ENCODE measurements at regions not wholly inside any gene's neighbourhood (a gene's known extent, or its start where the extent isn't known, plus 50 kb on each side); places are given as distances from the start of the nearest gene placed in this dataset.

DNA sequence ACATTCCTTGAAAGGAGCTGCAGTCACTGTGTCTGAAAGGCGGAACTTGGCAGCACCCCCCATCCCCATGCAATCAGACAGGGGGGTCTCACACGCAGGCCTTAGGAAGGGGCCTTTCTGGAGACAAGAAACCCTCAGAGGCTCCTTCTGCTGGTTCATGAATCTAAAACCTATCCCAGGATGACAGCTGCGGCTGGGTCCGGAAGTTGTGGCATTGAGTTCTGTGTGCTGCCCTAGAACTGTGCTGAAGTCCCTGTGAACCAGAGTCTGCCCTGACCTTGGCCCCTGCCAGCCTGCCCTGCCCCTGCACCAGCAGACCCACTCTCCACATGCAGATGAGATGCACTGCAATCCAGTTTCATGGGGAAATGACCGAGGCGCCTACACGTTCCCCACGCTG lies 268.0 kb downstream of the CTTN start:
- no peak overlapping the region for H3K4me3 Mint-ChIP-seq
- H3K27me3 Mint-ChIP-seq: peaks cover 40% of the 10 kb centered on the region
- no peak overlapping the region for H3K27ac Mint-ChIP-seq
- no peaks in the 10 kb centered on the region for H3K4me1 Mint-ChIP-seq (ENCODE audit: low read depth)
- intact Hi-C loops (cut with micrococcal nuclease): no loop called here
- H3K9me3 Mint-ChIP-seq: no peaks in the 10 kb centered on the region
- H3K36me3 Mint-ChIP-seq (ENCODE audit: low read depth): no peaks in the 10 kb centered on the region

DNA sequence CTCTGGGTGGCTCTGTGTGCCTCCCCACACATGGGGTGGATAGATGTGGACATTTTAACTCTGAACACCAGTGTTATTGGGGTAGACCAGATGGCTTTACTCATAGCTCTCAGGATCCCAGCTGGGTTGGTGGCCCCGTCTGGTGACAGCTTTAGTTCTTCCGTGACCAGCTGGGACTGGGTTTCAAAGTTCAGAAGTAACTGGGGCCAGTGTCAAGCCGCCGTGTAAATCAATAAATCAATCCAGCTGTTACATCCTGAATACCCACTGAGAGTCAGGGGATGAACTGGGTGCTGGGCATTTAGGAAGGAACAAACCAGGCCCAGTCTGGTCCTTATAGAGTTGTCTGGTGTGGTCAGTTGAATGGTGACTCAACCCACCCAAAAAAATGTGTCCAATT lies 269.4 kb downstream of the CTTN start:
- peaks cover 36% of the 10 kb centered on the region for H3K27me3 Mint-ChIP-seq

DNA sequence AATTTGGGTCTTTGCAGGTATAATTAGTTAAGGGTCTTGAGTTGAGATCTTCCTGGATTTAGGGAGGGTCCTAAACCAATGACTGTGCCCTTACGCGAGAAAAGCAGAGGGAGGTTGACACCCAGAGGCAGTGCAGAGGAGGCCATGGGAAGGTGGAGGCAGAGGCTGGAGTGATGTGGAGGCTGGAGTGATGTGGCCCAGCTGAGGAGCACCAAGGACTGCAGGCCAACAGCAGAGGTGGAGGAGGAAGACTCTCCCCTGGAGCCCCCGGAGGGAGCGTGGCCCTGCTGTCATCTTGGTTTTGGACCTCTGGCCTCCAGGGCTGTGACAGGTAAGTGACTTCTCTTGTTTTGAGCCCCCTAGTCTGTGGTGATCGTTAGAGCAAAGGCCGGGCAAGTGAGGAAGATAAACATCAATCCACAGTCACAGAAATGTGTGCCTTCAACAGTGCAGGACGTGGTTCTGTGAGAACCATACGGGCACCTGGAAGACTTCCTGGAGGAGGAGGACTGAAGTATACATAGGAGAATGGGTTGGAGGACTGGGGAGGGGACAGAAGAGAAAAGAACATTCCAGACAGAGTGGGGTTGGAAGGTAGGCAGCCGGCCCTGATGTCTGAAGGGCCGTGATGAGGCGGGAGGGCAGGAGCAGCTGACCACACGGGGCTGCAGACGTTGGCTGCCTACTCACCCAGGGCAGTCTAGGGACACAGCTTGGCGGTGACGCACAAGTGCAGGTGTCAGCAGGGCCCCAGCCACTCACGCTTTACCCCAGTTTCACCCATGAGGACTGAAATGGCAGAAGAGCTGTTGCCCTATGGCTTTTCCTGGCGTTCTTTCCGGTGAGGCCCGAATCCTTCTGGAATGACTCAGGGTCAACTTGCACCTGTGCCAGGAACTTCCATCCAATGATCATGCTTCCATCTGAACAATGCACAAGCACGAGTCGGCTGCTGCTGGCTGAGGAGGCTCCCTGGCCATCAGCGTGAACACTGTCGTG lies 270.2 kb downstream of the CTTN start:
- peaks cover 28% of the 10 kb centered on the region for H3K27me3 Mint-ChIP-seq
- no peaks in the 10 kb centered on the region for H3K4me1 Mint-ChIP-seq (ENCODE audit: low read depth)
- no peak overlapping the region for H3K27ac Mint-ChIP-seq
- no peaks in the 10 kb centered on the region for H3K9me3 Mint-ChIP-seq
- no peaks in the 10 kb centered on the region for H3K36me3 Mint-ChIP-seq (ENCODE audit: low read depth)
- H3K4me3 Mint-ChIP-seq: no peak overlapping the region
- intact Hi-C loops (cut with micrococcal nuclease): no loop called here

More for the DNA sequence above, 269.4 kb downstream of the CTTN start:
- H3K4me1 Mint-ChIP-seq (ENCODE audit: low read depth): no peaks in the 10 kb centered on the region
- no peak overlapping the region for H3K4me3 Mint-ChIP-seq
- intact Hi-C loops (cut with micrococcal nuclease): no loop called here
- no peaks in the 10 kb centered on the region for H3K9me3 Mint-ChIP-seq
- H3K27ac Mint-ChIP-seq: no peak overlapping the region
- H3K36me3 Mint-ChIP-seq (ENCODE audit: low read depth): no peaks in the 10 kb centered on the region

DNA sequence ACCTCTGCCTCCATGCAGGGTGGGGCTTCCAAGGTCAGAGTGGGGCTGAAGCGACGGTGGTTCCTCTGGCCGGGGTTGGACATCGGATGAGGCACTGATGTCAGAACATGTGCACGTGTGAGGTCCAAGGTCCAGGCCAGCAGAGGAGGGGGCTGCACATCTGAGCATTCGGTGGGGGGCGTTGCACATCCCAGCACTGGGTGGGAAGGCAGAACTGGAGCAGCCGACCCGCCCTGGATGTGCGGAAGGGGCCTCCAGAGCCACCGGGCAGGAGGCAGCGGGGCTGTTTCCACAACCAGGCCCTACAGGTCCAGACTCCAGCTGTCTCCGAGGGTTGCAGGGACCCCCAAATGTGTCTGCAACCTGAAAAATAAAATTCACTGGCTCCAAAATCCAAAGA lies 271.0 kb downstream of the CTTN start:
- H3K36me3 Mint-ChIP-seq (ENCODE audit: low read depth): no peaks in the 10 kb centered on the region
- no peaks in the 10 kb centered on the region for H3K9me3 Mint-ChIP-seq
- intact Hi-C loops (cut with micrococcal nuclease): no loop called here
- peaks cover 22% of the 10 kb centered on the region for H3K27me3 Mint-ChIP-seq
- no peak overlapping the region for H3K4me3 Mint-ChIP-seq
- no peaks in the 10 kb centered on the region for H3K4me1 Mint-ChIP-seq (ENCODE audit: low read depth)
- H3K27ac Mint-ChIP-seq: no peak overlapping the region

DNA sequence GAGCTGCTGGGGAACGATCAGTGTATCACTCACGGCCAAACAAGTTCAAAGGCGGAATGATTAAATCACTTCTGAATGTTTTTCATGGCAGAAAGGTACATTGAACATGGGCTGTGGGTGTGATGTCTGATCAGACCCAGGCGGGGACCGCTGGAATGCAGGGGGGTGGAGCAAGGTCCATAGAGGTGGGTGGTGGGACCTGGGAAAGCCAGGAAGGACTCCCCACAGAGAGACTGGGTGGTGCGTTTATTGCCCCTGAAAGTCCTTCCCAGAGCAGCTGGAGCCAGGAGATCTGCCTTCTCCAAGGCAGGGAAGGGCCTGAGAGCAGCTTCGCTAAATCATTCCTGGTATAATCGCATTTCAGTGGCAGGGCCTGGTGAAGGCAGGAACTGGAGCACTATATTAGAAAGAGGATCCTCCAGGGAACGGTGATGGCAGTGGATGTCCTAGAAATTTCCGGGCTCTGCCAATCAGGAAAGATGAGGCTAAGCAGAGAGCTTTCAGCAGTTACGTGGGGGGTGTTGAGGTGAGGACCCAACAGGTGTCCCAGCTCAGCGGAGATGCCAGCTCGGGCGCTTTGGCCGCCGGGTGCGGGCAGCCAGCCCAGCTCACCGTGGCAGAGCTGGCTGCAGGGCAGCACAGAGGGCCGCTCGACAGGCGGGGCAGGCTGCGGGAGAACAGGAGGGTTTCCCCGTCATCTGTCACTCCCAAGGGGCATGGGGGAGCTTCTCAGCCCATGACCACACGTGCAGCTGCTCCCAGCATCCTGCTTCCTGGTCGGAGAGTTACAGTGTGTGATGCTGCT lies 271.7 kb downstream of the CTTN start:
- Mint-ChIP-seq H3K36me3 (ENCODE audit: low read depth) (no peaks in the 10 kb centered on the region), H3K4me1 (ENCODE audit: low read depth) (no peaks in the 10 kb centered on the region), H3K27me3 (peaks cover 14% of the 10 kb centered on the region), H3K27ac (no peak overlapping the region), H3K9me3 (no peaks in the 10 kb centered on the region), H3K4me3 (no peak overlapping the region)
- intact Hi-C loops (cut with micrococcal nuclease): no loop called here

DNA sequence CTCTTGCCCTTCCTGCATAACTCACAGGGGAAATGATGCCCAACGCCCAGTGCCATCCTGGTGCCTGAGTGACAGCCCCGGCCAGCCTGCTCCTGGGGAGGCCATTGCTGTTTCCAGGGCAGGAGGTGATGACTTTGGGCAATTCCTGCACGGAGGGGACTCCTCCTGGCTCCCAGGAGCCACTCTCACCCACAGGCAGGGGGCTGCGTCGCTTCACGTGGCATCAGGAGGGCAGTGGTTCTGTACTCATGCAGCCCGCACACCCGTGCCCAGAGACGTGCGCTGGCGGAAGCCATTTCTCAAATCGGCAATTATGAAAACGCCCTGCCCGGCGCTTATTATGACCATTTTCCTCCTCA lies 272.3 kb downstream of the CTTN start:
- H3K9me3 Mint-ChIP-seq: no peaks in the 10 kb centered on the region
- H3K4me3 Mint-ChIP-seq: no peak overlapping the region
- no peak overlapping the region for H3K27ac Mint-ChIP-seq
- H3K36me3 Mint-ChIP-seq (ENCODE audit: low read depth): no peaks in the 10 kb centered on the region
- intact Hi-C loops (cut with micrococcal nuclease): no loop called here
- H3K27me3 Mint-ChIP-seq: peaks cover 13% of the 10 kb centered on the region
- no peaks in the 10 kb centered on the region for H3K4me1 Mint-ChIP-seq (ENCODE audit: low read depth)

DNA sequence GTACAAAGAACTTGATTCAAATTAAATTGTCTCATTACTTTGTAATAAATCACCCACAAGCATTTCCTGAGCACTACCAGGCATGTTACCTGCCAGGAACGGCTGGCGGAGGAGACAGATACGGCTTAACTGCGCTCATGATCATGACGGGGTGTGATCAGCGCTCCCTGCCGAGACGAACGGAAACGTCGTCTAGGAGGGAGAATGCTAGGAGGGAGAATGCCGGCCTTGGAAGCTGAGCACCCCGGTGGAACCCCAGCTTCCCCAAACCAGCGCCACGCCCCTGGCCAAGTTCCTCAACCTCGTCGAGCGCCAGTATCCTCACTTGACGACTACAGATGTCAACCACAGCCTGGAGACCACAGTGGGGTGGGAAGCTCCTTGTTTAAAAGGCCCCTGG lies 272.8 kb downstream of the CTTN start:
- intact Hi-C loops (cut with micrococcal nuclease): no loop called here

DNA sequence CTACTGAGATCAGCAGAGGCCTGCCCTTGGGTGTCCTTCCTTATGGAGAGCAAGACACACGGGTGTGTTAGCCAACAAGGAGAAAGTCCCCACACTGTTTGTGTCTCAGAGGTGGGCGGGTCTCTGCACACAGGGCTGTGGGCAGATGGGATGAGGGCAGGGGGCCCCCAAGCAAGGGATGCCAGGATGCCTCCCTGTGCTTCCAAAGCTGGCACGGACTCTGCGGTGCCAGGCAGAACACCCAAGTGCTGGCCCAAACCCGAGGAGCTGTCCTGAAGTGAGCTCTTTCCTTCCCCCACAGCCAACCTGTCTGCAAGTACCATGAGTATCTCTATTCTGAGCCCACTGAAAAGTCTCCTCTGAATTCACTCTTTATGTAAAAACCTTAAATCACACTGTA lies 273.3 kb downstream of the CTTN start:
- intact Hi-C loops (cut with micrococcal nuclease): no loop called here

More for the DNA sequence above, 272.8 kb downstream of the CTTN start:
- no peaks in the 10 kb centered on the region for H3K4me1 Mint-ChIP-seq (ENCODE audit: low read depth)
- H3K4me3 Mint-ChIP-seq: no peak overlapping the region
- no peaks in the 10 kb centered on the region for H3K9me3 Mint-ChIP-seq
- H3K27ac Mint-ChIP-seq: no peak overlapping the region
- peaks cover 13% of the 10 kb centered on the region for H3K27me3 Mint-ChIP-seq
- H3K36me3 Mint-ChIP-seq (ENCODE audit: low read depth): no peaks in the 10 kb centered on the region

DNA sequence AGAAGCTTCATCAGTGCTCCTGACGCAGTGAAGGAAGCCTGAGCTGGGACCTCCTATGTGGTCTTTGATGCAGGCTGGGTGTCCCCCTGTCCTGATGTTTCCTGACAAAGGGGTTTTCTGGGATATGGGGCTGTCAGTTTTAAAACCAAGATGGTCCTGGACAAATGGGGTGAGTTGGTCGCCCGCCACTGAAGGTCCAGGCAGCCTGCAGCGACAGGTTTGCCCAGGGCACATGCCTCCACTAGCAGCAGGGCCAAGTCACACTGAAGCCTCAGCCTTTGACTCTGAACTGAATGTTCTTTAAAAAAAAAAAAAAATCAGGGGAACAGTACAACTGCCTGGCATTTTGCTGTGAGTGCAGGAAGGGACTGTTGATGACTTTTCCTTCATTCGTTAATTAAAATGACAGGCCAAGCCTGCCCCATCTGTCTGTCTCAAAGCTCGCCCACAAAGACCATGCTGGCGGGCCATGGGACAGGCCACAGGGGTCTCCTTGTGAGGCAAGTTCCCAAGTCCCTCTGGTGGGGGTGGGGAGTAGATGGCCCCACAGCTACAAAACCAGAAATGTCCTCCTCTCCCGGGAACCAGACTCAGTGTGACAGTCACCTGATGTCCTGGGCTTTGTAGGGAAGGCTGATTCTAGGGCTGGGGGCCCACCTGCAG lies 274.8 kb downstream of the CTTN start:
- Mint-ChIP-seq H3K4me3 (no peak overlapping the region), H3K9me3 (no peaks in the 10 kb centered on the region), H3K4me1 (ENCODE audit: low read depth) (no peaks in the 10 kb centered on the region), H3K27me3 (peaks cover 11% of the 10 kb centered on the region), H3K27ac (no peak overlapping the region), H3K36me3 (ENCODE audit: low read depth) (no peaks in the 10 kb centered on the region)
- intact Hi-C loops (cut with micrococcal nuclease): no loop called here

More for the DNA sequence above, 273.3 kb downstream of the CTTN start:
- H3K4me3 Mint-ChIP-seq: no peak overlapping the region
- no peaks in the 10 kb centered on the region for H3K9me3 Mint-ChIP-seq
- H3K27me3 Mint-ChIP-seq: peaks cover 12% of the 10 kb centered on the region
- no peaks in the 10 kb centered on the region for H3K36me3 Mint-ChIP-seq (ENCODE audit: low read depth)
- H3K27ac Mint-ChIP-seq: no peak overlapping the region
- no peaks in the 10 kb centered on the region for H3K4me1 Mint-ChIP-seq (ENCODE audit: low read depth)

DNA sequence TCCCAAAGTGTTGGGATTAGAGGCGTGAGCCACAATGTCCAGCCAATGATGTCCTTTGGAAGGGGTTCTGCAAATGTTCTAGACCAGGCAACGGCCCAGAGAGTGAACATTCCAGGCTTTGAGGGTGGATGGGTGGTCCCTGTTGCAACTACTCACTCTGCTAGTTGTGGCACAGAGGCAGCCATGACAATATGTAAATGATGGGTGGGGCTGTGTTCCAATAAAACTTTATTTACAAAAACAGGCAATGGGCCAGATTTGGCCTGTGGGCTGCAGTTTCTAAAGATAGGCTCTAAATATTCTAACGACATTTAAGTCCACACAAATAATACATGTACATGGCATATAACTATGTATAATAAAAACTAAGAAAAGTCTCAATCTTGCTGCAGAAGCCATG lies 276.3 kb downstream of the CTTN start:
- Mint-ChIP-seq H3K27ac (no peak overlapping the region), H3K4me1 (ENCODE audit: low read depth) (no peaks in the 10 kb centered on the region), H3K27me3 (peaks cover 11% of the 10 kb centered on the region), H3K4me3 (no peak overlapping the region), H3K36me3 (ENCODE audit: low read depth) (no peaks in the 10 kb centered on the region), H3K9me3 (no peaks in the 10 kb centered on the region)
- intact Hi-C loops (cut with micrococcal nuclease): no loop called here

DNA sequence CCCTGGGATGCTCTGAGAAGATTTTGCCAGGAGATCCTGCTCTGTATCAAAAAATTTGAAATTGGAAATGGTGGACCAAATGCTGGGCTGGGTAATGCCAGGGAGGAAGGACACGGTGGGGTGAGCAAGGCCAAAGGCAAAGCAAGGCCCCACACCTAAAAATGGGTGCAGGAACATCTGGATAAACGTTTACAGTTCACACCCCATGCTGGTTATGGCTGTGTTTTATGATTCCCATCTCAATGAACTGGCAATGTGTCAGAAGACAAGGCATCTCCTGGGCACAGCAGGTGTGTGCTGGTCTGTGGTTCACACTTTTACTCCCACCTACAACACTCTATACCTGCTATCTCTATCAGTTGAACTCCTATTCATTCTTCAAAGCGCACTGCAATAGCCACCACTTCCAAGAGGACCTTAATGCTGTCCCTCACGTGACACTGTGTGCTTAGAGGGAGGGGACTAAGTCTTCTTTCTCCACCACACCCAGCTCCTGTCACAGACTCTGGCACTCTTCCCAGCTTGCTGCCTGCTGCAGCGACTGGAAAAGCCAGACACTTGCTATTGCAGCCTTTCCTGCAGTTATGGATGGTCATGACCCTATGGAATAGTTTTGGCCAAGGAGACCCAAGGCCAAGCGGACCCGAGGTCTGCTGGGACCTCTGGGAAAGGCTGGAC lies 277.5 kb downstream of the CTTN start:
- intact Hi-C loops (cut with micrococcal nuclease): no loop called here
- Mint-ChIP-seq H3K4me3 (no peak overlapping the region), H3K9me3 (no peaks in the 10 kb centered on the region), H3K4me1 (ENCODE audit: low read depth) (no peaks in the 10 kb centered on the region), H3K27ac (no peak overlapping the region), H3K36me3 (ENCODE audit: low read depth) (no peaks in the 10 kb centered on the region), H3K27me3 (peaks cover 11% of the 10 kb centered on the region)

DNA sequence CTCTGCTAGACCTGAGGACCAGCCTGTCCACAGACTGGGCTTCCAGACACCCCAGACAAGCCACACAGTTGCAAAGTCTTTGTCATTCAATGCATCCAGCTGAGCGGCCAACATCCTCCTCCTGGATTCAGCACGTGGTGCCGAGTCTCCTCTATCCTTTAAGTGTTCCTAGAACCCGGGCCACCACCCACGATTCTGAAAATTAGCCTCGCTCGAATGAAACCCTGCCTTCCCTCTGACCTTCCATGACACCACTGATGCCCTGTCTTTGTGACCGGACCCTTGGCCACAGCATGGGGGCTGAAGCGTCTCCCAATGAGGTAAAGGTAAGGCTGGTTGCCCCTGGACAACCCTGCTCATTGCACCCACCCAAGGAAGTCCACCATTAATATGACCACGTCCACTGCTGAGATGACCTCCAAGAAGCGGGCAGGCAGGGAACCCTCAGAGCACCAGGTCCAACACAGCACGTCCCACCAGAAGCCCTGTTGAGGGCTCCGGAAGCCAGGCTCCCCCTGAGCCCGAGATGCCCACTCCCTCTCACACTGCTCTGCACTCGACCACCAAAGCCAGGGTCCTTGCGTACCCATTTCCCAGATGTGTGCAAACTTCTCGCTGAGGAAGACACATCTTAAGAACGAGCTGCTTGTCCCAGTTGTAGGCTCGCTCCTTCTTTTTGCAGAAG lies 279.0 kb downstream of the CTTN start:
- H3K4me3 Mint-ChIP-seq: no peak overlapping the region
- H3K27ac Mint-ChIP-seq: no peak overlapping the region
- peaks cover 3% of the 10 kb centered on the region for H3K27me3 Mint-ChIP-seq
- no peaks in the 10 kb centered on the region for H3K36me3 Mint-ChIP-seq (ENCODE audit: low read depth)
- H3K4me1 Mint-ChIP-seq (ENCODE audit: low read depth): no peaks in the 10 kb centered on the region
- intact Hi-C loops (cut with micrococcal nuclease): no loop called here
- no peaks in the 10 kb centered on the region for H3K9me3 Mint-ChIP-seq
